Dedifferentiated amniotic fluid mesenchymal stem cell (primary cell): ENCODE measurements at regions not wholly inside any gene's neighbourhood (a gene's known extent, or its start where the extent isn't known, plus 50 kb on each side); places are given as distances from the start of the nearest gene placed in this dataset.
A peak's percentile ranks its signal among the peaks of the same experiment; 100 is the strongest.

Experiments used
- DNase-seq: peaks from one replicate; pipeline ENCODE4 v3.0.0-alpha.2; 2016; ENCODE audit errors: extremely low spot score

GRCh38 chr3:21801631-21802030 lies 50.6 kb upstream of the ZNF385D start:
- DNase-seq = no peak

DNA sequence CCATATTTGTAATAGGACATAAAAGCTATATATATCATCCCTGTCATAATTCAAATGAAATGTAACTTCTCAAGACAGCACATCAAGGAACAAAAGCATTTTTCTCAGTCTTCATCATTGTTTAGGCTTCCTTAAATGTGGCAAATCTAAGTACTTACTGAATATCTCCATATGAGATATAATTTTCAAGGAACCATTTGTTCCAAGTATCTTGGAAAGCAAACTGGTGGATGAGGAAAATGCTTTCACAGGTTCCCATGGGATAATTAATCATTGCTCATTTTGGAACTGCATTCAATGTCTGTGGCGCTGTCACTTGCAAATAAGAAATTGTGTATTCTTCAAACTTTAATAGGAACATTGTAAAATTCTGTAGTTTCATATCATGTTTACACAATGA lies 52.6 kb upstream of the ZNF385D start:
- DNase-seq = no peak

GRCh38 chr3:21804330-21804729 lies 53.3 kb upstream of the ZNF385D start:
- DNase-seq = no peak

- DNase-seq = no peak
These were observed 55.7 kb upstream of the ZNF385D start for GRCh38 chr3:21806733-21807132.

- DNase-seq = no peak
These were observed 74.7 kb upstream of the ZNF385D start for GRCh38 chr3:21825684-21826083.

- DNase-seq = no peak
These were observed 75.4 kb upstream of the ZNF385D start for GRCh38 chr3:21826416-21826815.

- DNase-seq = no peak
These were observed 79.5 kb upstream of the ZNF385D start for GRCh38 chr3:21830541-21830940.

GRCh38 chr3:21835264-21835663 lies 84.3 kb upstream of the ZNF385D start:
- DNase-seq = no peak

DNA sequence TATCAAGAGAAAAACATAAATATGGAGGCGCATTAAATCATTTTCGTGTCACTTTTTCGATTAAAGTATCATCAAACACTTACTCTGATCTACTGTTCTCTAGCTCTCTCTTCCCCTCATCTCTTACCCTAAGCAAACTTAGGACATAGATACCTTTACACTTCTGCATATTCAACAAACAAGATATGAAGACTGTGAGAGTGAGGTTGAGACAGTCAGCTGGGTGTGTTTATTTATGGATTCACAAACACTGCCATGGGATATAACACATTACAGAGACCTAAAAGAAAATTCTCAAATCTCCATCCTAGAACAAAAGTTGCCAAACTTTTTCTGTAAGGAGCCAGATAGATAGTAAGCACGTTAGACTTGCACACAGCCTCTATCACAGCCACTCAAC lies 85.2 kb upstream of the ZNF385D start:
- DNase-seq = no peak

- DNase-seq = no peak
These were observed 88.2 kb upstream of the ZNF385D start for GRCh38 chr3:21839176-21839575.

- peak; percentile 23 for DNase-seq
These were observed 88.6 kb upstream of the ZNF385D start for GRCh38 chr3:21839592-21839991.

DNA sequence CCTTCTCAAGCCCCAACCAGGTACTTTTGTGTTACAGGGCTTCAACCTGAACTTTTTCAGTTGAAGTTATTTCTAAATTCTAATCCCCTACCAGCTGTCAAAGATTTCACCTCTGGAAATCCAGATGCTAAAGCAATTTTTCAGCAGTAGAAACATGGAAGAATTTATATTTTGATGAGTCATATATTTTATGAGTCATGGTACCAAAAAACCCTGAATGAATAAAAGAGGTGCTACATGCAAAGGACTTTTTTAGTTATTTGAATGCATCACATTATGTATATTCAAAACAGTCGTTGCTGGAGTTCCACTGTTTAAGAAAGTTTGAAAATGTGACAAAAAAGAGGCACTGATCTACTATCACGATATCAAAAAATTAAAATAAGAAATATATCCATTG lies 96.0 kb upstream of the ZNF385D start:
- no peak for DNase-seq

- DNase-seq = no peak
These were observed 108.4 kb upstream of the ZNF385D start for GRCh38 chr3:21859124-21860081.

DNA sequence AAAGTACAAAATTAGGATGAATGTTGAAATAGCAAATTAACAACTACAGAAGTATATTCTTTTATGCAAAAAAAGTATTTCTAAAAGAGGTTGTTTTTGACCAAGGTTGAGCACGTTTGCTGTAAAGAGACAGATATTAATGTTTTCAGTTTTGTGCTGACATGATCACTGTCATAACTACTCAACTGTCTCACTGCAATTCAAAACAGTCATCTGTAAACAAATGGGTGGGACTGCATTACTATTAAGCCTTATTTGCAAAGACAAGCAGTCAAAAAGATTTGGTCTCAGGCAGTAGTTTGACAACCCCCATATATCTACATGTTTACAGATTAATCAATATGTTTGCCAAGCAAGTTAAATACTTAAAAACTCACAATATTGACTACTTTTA lies 109.1 kb upstream of the ZNF385D start:
- no peak for DNase-seq

DNA sequence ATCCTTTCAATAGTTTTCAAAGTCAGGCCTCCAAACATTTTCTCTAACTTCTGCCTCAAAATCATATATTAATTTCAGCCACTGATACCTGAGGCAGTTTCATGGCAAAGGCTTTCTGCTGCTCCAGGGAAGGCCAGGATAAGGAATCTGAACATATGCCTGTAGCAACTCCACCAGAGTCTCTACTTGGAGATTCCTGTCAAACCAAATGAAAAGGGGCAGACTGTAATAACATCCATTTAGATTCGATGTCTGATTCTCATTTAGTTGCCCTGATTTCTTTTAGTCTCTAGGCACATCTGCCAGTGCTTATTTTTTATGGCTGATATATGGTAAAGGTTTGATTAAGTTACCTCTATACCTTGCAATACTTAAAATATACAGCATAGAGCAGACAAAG lies 109.6 kb upstream of the ZNF385D start:
- no peak for DNase-seq

DNA sequence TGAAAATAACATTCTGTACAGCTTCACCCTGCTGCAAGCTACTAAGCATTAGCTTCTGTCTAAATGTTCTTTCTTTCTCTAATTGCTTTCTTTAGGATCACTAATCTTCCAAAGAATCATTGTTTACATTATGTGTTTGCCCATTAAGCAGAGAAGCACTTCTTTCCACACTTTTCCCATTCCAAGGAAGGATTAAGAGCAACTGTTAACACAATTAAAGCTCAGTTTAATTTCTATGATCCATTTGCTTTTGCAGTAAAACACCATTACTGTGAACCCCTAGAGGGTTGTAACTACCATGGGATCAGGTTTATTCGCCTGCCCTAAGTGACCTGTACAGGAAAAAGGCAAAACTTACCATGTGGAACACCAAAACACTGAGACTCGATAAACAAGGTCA lies 125.8 kb upstream of the ZNF385D start:
- no peak for DNase-seq

GRCh38 chr3:21877214-21877754 lies 126.3 kb upstream of the ZNF385D start:
- no peak for DNase-seq

DNA sequence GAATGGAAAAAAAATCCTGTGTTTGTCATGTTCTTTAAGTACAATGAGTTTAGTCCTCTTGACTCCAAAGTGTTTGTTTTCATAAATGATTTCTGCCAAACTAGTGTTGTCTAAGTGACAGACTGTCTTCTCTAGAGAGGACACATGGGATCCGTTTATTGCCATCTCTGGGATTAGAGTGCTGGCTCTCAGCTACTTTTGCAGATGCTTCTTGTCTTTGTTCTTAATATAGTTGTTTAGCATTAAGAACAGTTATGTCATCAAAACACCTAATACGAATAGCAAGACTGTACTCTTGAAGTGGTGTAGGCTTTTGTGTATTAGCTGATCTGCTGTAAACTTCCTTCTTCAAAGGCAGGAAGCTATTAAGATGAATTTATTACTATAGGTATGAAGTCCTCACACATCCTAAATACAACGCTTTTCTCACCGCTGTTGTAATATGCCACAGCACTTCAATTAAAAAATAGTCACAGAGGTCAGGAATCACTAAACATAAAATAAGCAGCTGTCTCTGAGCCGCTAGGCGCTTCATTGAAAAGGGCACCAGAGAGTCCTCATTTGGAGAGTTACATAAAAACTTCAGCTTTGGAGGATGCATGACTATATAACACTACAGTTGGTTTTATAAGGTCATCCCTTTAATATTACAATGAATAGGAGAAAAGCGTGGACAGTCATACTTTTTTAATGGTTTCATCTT lies 128.3 kb upstream of the ZNF385D start:
- no peak for DNase-seq

GRCh38 chr3:21888656-21889055 lies 137.6 kb upstream of the ZNF385D start:
- DNase-seq = no peak

- DNase-seq = no peak
These were observed 138.2 kb upstream of the ZNF385D start for GRCh38 chr3:21889166-21889565.

GRCh38 chr3:21892104-21892503 lies 141.1 kb upstream of the ZNF385D start:
- no peak for DNase-seq

GRCh38 chr3:21893242-21893641 lies 142.2 kb upstream of the ZNF385D start:
- DNase-seq = no peak
